ENCODE measurements at regions not wholly inside any gene's neighbourhood (a gene's known extent, or its start where the extent isn't known, plus 50 kb on each side); places are given as distances from the start of the nearest gene placed in this dataset.

DNA sequence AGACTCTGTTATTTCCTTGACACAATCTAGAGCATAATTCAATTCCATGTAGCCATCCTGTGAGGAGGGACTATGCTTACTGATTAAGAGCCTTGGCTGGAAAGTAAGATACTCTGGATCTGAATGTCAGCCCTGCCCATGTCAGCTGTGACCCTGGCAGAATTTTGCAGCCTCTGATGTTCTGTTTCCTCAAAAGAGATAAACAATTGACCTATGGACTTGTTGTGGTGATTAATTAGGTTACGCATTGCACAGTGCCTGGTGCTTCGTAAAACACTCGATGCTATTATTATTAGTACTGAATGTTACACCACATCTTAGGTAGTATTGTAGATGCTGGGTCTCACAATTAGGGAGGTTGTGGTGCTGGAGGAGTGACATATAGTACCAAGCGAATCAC is 161.3 kb upstream of the MEIS2 start:
- DNase-seq = no peak

GRCh38 chr15:37262922-37263608 is 162.7 kb upstream of the MEIS2 start:
- no peak for DNase-seq

DNA sequence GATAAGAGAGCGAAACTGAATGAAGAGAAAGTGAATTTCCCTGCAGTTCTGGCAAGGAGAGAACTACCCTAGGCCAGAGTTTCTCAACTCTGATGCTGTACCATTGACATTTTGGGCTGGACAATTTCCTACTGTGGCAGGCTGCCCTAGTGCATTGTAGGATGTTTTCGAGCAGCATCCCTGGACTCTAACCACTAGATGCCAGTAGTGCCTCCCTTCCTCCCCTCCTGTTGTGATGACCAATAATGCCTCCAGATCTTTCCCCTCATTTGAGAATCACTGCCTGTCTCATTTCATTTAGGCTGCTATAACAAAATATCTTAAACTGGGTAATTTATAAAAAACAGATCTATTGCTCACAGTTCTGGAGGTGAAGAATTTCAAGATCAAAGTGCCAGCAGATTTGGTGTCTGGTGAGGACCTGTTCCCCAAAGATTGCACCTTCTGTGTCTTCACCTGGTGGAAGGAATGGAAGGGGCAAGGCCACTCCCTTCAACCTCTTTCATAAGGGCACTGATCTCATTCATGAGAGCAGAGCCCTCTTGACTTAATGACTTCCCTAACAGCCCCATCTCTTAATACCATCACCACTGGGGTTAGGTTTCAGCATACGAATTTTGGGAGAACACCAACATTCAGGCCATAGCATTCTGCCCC is 188.9 kb upstream of the MEIS2 start:
- no peak for DNase-seq

- DNase-seq = no peak
Measured at GRCh38 chr15:37291920-37292319, 191.6 kb upstream of the MEIS2 start.

DNA sequence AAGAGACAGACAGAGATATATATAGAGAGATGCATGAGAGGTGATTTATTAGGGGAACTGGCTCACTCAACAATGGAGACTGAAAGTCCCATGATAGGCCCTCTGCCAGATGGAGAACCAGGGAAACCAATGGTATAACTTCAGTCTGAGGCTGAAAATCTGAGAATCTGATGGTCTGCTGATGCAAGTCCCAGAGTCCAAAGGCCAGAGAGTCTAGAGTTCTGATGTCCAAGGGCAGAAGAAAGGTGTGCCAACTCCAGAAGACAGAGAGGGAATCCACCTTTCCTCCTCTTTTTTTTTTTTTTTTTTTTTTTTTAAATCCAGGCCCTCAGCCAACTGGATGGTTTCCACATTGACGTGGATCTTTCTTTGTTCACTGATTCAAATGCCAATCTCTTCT is 197.9 kb upstream of the MEIS2 start:
- DNase-seq = no peak

GRCh38 chr15:37339437-37339836 is 239.1 kb upstream of the MEIS2 start:
- no peak for DNase-seq

GRCh38 chr15:37339856-37340255 is 239.5 kb upstream of the MEIS2 start:
- DNase-seq = no peak

- DNase-seq = no peak
Measured at GRCh38 chr15:37340438-37340837, 240.1 kb upstream of the MEIS2 start.

GRCh38 chr15:37359101-37359892 is 258.9 kb upstream of the MEIS2 start:
- no peak for DNase-seq

DNA sequence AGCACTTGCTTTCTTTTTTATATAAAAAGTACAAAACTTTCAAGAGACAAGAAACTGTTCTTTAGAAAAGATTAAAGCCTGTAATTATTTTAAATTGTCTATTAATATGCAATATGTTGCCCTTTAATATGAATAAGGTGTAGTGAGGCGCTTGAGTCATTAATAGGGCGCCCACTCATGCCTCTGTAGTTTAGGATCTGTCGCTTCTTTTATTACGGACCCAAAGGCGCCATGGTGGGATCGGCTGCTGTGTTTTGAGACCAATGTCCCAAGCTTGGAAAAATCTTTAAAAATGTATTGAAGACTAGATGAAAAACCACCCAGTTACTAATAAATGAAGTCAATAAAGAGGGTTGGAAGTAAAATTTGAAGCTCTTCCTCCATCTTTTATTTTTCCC is 259.5 kb upstream of the MEIS2 start:
- DNase-seq = no peak

- no peak for DNase-seq
Measured at GRCh38 chr15:37360724-37361123, 260.4 kb upstream of the MEIS2 start.

DNA sequence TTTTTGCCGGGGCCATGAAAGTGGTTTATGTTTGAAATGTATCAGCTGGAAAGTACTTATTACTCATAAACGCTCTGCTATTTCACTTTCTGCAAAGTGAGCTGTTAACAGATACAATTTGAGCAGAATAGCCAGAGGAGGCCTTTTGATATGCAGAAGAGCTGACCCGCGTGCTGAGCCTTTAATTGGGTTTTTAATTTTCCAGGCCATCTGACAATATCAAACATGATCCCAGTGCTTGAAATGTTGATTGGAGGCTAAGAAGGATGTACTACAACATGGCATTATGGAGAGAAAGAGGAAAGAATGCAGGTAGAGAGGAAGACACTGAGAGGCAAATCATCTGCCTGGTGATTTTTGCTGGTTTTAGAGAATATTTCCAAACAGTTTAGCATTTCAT is 261.3 kb upstream of the MEIS2 start:
- DNase-seq = no peak

GRCh38 chr15:37362414-37362813 is 262.1 kb upstream of the MEIS2 start:
- no peak for DNase-seq

GRCh38 chr15:37368961-37369360 is 268.6 kb upstream of the MEIS2 start:
- DNase-seq = no peak

DNA sequence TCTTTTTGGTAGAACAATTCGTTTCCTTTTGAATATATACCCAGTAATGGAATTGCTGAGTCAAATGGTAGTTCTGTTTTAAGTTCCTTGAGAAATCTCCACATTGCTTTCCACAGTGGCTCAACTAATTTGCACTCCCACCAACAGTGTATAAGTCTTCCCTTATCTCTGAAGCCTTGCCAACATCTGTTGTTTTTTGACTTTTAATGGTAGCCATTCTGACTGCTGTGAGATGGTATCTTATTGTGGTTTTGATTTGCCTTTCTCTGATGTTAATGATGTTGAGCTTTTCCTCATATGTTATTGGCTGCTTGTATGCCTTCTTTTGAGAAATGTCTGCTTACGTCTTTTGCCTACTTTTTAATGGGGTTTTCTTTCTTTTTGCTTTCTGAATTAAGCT is 270.6 kb upstream of the MEIS2 start:
- no peak for DNase-seq

- no peak for DNase-seq
Measured at GRCh38 chr15:37372064-37372463, 271.7 kb upstream of the MEIS2 start.

DNA sequence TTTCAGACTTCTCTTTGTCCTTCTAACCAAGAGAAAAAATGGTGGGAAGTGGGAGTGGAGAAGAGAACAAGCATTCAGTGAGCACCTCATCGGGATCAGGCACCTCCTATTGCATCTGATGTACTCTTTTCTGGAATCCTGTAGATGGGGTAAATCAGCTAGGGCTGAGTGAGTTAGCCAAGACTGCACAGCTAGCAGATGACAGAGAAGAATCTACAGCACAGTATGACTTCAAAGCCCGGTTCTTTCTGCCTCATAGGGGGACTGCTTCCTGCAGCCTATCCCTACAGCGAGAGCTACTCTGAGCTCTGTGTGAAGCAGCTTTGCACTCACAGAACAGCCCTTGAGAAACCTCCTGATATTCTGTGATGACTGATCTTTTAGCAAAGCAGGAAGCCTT is 275.2 kb upstream of the MEIS2 start:
- no peak for DNase-seq

DNA sequence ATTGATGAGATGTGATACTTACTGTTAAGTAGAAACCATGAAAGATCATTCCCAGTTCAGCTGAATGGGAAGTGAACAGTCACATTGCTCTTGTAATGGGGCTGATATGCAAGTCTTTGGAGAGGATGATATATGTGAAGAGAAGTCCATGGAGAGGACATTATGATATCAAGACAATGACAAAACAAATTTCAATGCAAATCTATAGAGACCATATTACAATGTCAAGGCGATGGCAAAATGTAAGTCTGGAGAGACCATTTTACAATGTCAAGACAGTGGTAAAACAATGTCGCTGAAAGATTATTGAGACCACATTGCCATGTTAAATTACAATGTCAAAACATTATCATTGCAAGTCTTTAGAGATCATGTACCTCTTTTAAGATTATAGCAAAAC is 277.1 kb upstream of the MEIS2 start:
- DNase-seq = no peak

- DNase-seq = no peak
Measured at GRCh38 chr15:37394402-37395099, 294.2 kb upstream of the MEIS2 start.

- DNase-seq = no peak
Measured at GRCh38 chr15:37395100-37395468, 294.7 kb upstream of the MEIS2 start.

GRCh38 chr15:37397266-37398022 is 297.1 kb upstream of the MEIS2 start:
- DNase-seq = no peak

- no peak for DNase-seq
Measured at GRCh38 chr15:37416103-37416502, 315.8 kb upstream of the MEIS2 start.

All from skin of body (tissue), 1 donor.